IMR-90 (cell line): ENCODE measurements at regions not wholly inside any gene's neighbourhood (a gene's known extent, or its start where the extent isn't known, plus 50 kb on each side); places are given as distances from the start of the nearest gene placed in this dataset.

Experiments
- ATAC-seq: fragments of 200-7000 bp; cut with Tn5 transposase; 2 replicates; pipeline ENCODE4 v1.9.1; 2020; ENCODE audit warnings: low read depth, mild to moderate bottlenecking, moderate library complexity
- BruUV-seq: library from RNA; stranded (reverse); fragments of 400-500 nt; replicated peaks from 2 replicates; lab custom pipeline; 2021; lab: Mats Ljungman, UMichigan
- CTCF ChIA-PET: fragments of 300-600 bp; formaldehyde crosslinking; extraction: SDS; loops from one replicate; lab custom pipeline; 2021; ENCODE audit warnings: antibody characterized with exemption; lab: Yijun Ruan, JAX
- POLR2A ChIA-PET: fragments of 300-600 bp; sonication (Branson Sonifier 250); formaldehyde crosslinking; loops from one replicate; lab custom pipeline; 2022; ENCODE audit warnings: antibody characterized with exemption; ENCODE audit not compliant: unreplicated experiment; lab: Charles Lee
- DNase-seq: peaks from one replicate; pipeline ENCODE4 v3.0.0; 2013
- H2AFZ ChIP-seq: replicated peaks from 2 replicates; pipeline ENCODE3; 2013; ENCODE audit warnings: low read length, mild to moderate bottlenecking; ENCODE audit not compliant: poor library complexity
- H2AK5ac ChIP-seq: 2 replicates; pipeline ENCODE4 v1.6.1; 2013; ENCODE audit warnings: low read depth, low read length, inconsistent platforms
- H2AK9ac ChIP-seq: replicated peaks from 2 replicates; pipeline ENCODE3; 2013; ENCODE audit warnings: mild to moderate bottlenecking, low read depth, low read length, moderate library complexity; ENCODE audit not compliant: poor library complexity
- H2BK120ac ChIP-seq: 2 replicates; pipeline ENCODE4 v1.6.1; 2013; ENCODE audit warnings: low read depth, low read length, inconsistent platforms
- H2BK15ac ChIP-seq: 3 replicates; pipeline ENCODE4 v1.6.1; 2013; ENCODE audit warnings: low read depth, low read length, inconsistent platforms
- H2BK20ac ChIP-seq: 2 replicates; pipeline ENCODE4 v1.6.1; 2013; ENCODE audit warnings: low read depth, mild to moderate bottlenecking, inconsistent platforms, low read length, moderate library complexity
- H2BK5ac ChIP-seq: 2 replicates; pipeline ENCODE4 v1.6.1; 2013; ENCODE audit warnings: mild to moderate bottlenecking, low read depth, low read length, inconsistent platforms; ENCODE audit not compliant: poor library complexity, severe bottlenecking
- H3K14ac ChIP-seq: replicated peaks from 2 replicates; pipeline ENCODE4 v1.6.1; 2013; ENCODE audit warnings: low read depth, low read length, inconsistent platforms
- H3K18ac ChIP-seq: 2 replicates; pipeline ENCODE4 v1.6.1; 2013; ENCODE audit warnings: low read depth, low read length, control low read depth
- H3K23ac ChIP-seq: 2 replicates; pipeline ENCODE4 v1.6.1; 2013; ENCODE audit warnings: low read depth, low read length, inconsistent platforms
- H3K27ac ChIP-seq: 2 replicates; pipeline ENCODE4 v1.5.1; 2013; ENCODE audit warnings: mild to moderate bottlenecking, control low read depth, low read length; ENCODE audit not compliant: insufficient read depth
- H3K27me3 ChIP-seq: 2 replicates; pipeline ENCODE4 v1.6.1; 2013; ENCODE audit warnings: low read length; ENCODE audit not compliant: control insufficient read depth, insufficient read depth
- H3K36me3 ChIP-seq: 2 replicates; pipeline ENCODE4 v1.6.1; 2013; ENCODE audit warnings: low read length, mixed read lengths; ENCODE audit not compliant: control insufficient read depth, insufficient read depth
- H3K4ac ChIP-seq: 2 replicates; pipeline ENCODE4 v1.6.1; 2013; ENCODE audit warnings: low read depth, low read length, inconsistent platforms
- H3K4me1 ChIP-seq: 2 replicates; pipeline ENCODE4 v1.6.1; 2013; ENCODE audit warnings: low read length, mixed read lengths; ENCODE audit not compliant: control insufficient read depth, insufficient read depth
- H3K4me2 ChIP-seq: 2 replicates; pipeline ENCODE4 v1.6.1; 2013; ENCODE audit warnings: low read depth, mild to moderate bottlenecking, control low read depth, low read length, moderate library complexity
- H3K4me3 ChIP-seq: 2 replicates; pipeline ENCODE4 v1.5.1; 2013; ENCODE audit warnings: low read depth, mild to moderate bottlenecking, control low read depth, low read length, moderate library complexity; ENCODE audit not compliant: insufficient read depth
- H3K56ac ChIP-seq: 2 replicates; pipeline ENCODE4 v1.6.1; 2013; ENCODE audit warnings: low read length, inconsistent platforms; ENCODE audit not compliant: insufficient read depth; ENCODE audit errors: extremely low read depth
- H3K79me1 ChIP-seq, 2 experiments: 2 replicates each; pipeline ENCODE4 v1.6.1; 2013; ENCODE audit warnings: low read length in 2 of 2, inconsistent platforms in 1 of 2, low read depth in 1 of 2
- H3K9ac ChIP-seq: 2 replicates; pipeline ENCODE4 v1.6.1; 2013; ENCODE audit warnings: low read depth, low read length, control low read depth
- H3K9me1 ChIP-seq: 2 replicates; pipeline ENCODE4 v1.6.1; 2013; ENCODE audit warnings: low read length, inconsistent platforms; ENCODE audit not compliant: insufficient read depth
- H3K9me3 ChIP-seq: 2 replicates; pipeline ENCODE4 v1.6.1; 2013; ENCODE audit warnings: low read length; ENCODE audit not compliant: control insufficient read depth, insufficient read depth
- H4K20me1 ChIP-seq: 2 replicates; pipeline ENCODE4 v1.6.1; 2013; ENCODE audit warnings: low read length, inconsistent platforms; ENCODE audit not compliant: insufficient read depth
- H4K5ac ChIP-seq: 2 replicates; pipeline ENCODE4 v1.6.1; 2013; ENCODE audit warnings: mild to moderate bottlenecking, low read depth, low read length, control low read depth
- H4K8ac ChIP-seq, 2 experiments: 2 replicates each; pipeline ENCODE4 v1.6.1; 2013; ENCODE audit warnings: low read depth in 2 of 2, low read length in 2 of 2, control low read depth in 1 of 2, inconsistent platforms in 1 of 2
- H4K91ac ChIP-seq: 2 replicates; pipeline ENCODE4 v1.6.1; 2013; ENCODE audit warnings: low read depth, low read length, inconsistent platforms; ENCODE audit not compliant: insufficient read depth
- BHLHE40 ChIP-seq: fragments of 150-350 bp; IDR thresholded peaks from 2 replicates; pipeline ENCODE4 v1.6.1; 2016; ENCODE audit warnings: mild to moderate bottlenecking, low read depth, low read length
- CEBPB ChIP-seq: IDR thresholded peaks from 2 replicates; pipeline ENCODE4 v1.6.1; 2012; ENCODE audit warnings: low read depth, low read length, improper control_type of control experiment
- CHD1 ChIP-seq: IDR thresholded peaks from 2 replicates; pipeline ENCODE4 v1.6.1; 2012; ENCODE audit warnings: low read depth, low read length, improper control_type of control experiment
- FOS ChIP-seq: fragments of 150-350 bp; IDR thresholded peaks from 2 replicates; pipeline ENCODE4 v1.6.1; 2016; ENCODE audit warnings: low read depth, low read length
- MAFK ChIP-seq: IDR thresholded peaks from 2 replicates; pipeline ENCODE4 v1.6.1; 2012; ENCODE audit warnings: low read depth, low read length, improper control_type of control experiment
- MAZ ChIP-seq: IDR thresholded peaks from 2 replicates; pipeline ENCODE4 v1.6.1; 2012; ENCODE audit warnings: low read depth, mild to moderate bottlenecking, low read length, improper control_type of control experiment, moderate library complexity, borderline replicate concordance
- MXI1 ChIP-seq: IDR thresholded peaks from 2 replicates; pipeline ENCODE4 v1.6.1; 2012; ENCODE audit warnings: low read depth, mild to moderate bottlenecking, low read length, moderate library complexity, borderline replicate concordance
- NFE2L2 ChIP-seq: fragments of 150-350 bp; IDR thresholded peaks from 2 replicates; pipeline ENCODE4 v1.6.1; 2016; ENCODE audit warnings: low read depth, mild to moderate bottlenecking, low read length
- POLR2A ChIP-seq: IDR thresholded peaks from 2 replicates; pipeline ENCODE4 v1.6.1; 2012; ENCODE audit warnings: mild to moderate bottlenecking, low read depth, low read length
- RAD21 ChIP-seq: IDR thresholded peaks from 2 replicates; pipeline ENCODE4 v1.6.1; 2012; ENCODE audit warnings: low read length, improper control_type of control experiment
- RCOR1 ChIP-seq: IDR thresholded peaks from 2 replicates; pipeline ENCODE4 v1.6.1; 2012; ENCODE audit warnings: mild to moderate bottlenecking, low read length, improper control_type of control experiment; ENCODE audit not compliant: insufficient replicate concordance
- RFX5 ChIP-seq: IDR thresholded peaks from 2 replicates; pipeline ENCODE4 v1.8.0; 2012; ENCODE audit warnings: low read depth, mild to moderate bottlenecking, low read length, moderate library complexity
- SMC3 ChIP-seq: fragments of 150-350 bp; IDR thresholded peaks from 2 replicates; pipeline ENCODE4 v1.6.1; 2016; ENCODE audit warnings: low read depth, mild to moderate bottlenecking, antibody characterized with exemption, low read length, moderate library complexity
- WGBS, 2 experiments: methylation state at CpG; one replicate each; pipeline versions ENCODE4 v1.1.5 to v1.1.7; 2013; ENCODE audit warnings: missing lambda C conversion rate in 2 of 2; ENCODE audit not compliant: insufficient read length in 1 of 2; ENCODE audit errors: extremely low coverage in 2 of 2; 5-methylcytosine and 5-hydroxymethylcytosine counted together
- dilution Hi-C: fragments of 300-500 bp; cut with HindIII; formaldehyde crosslinking; loops from one replicate; pipeline ENCODE4 v1.14.3; 2018; ENCODE audit warnings: low sequenced_read_pairs; ENCODE audit not compliant: unreplicated experiment
- in situ Hi-C: fragments of 300-500 bp; cut with MboI; formaldehyde crosslinking; loops from 3 replicates; pipeline ENCODE4 v1.14.3; 2019; ENCODE audit warnings: low sequenced_read_pairs, inconsistent platforms, mixed read lengths
- intact Hi-C: fragments of 100-400 bp; cut with micrococcal nuclease; formaldehyde crosslinking; loops from 2 replicates; pipeline ENCODE4 v1.10.0; 2022
- TF ChIP-seq, protein P1 (sequence below): fragments of 150-350 bp; IDR thresholded peaks from 2 replicates; pipeline ENCODE4 v1.6.1; 2017; ENCODE audit warnings: mild to moderate bottlenecking, antibody characterized with exemption, low read length, low read depth
- TF ChIP-seq, protein P2 (sequence below): fragments of 150-350 bp; IDR thresholded peaks from 2 replicates; pipeline ENCODE4 v1.6.1; 2016; ENCODE audit warnings: low read depth, mild to moderate bottlenecking, low read length, moderate library complexity, borderline replicate concordance
- TF ChIP-seq, protein P3 (sequence below): conservative IDR thresholded peaks from 2 replicates; pipeline ENCODE4 v1.5.1; 2012; ENCODE audit warnings: mild to moderate bottlenecking, low read depth, low read length, improper control_type of control experiment

DNA sequence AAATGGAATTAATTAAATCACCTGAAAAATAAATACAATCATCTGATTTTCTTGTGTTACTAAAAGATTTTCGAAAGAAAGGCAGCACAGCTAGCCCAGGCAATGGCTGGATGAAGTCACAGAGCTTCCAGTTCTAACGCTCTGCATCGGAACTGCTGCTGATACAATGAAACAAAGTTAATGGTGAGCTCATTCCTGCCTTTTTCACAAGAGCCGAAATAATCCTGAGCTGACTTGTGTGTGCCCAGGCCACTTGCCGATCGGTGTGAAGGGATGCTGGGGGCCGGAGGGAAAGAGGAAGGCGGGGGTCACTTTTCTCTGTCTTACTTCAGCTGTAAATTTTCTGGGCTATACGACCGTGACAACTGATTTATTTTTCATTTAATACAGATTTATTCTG lies 149.5 kb downstream of the INO80D start:
- ATAC-seq (no peak), DNase-seq (no peak)
- no peak overlapping the region for H3K27ac ChIP-seq
- H3K18ac ChIP-seq, result no peak overlapping the region
- no peak overlapping the region for H2BK20ac ChIP-seq
- CTCF ChIA-PET, result interaction anchor here (0.8 kb wide), 1 partner anchor 11 kb away, joined by 3 read pairs; no protein-coding TSS in a partner anchor
- H3K9me1 ChIP-seq, result no peaks in the 10 kb centered on the region
- no peaks in the 10 kb centered on the region for H3K4me1 ChIP-seq
- H2BK5ac ChIP-seq, result no peak overlapping the region
- H4K8ac ChIP-seq, result no peak overlapping the region
- no peaks in the 10 kb centered on the region for H3K9me3 ChIP-seq
- intact Hi-C loops (no loop called here), in situ Hi-C loops (no loop called here), dilution Hi-C loops (no loop called here)
- POLR2A ChIA-PET, result no interaction called here
- no peak overlapping the region for H3K56ac ChIP-seq
- H3K79me1 ChIP-seq, result no peaks in the 10 kb centered on the region
- peak overlapping the region; percentile 29 for H2AFZ ChIP-seq
- H2AK5ac ChIP-seq, result no peak overlapping the region
- no peaks in the 10 kb centered on the region for H4K20me1 ChIP-seq
- H2AK9ac ChIP-seq, result no peak overlapping the region
- no peak overlapping the region for H3K4me3 ChIP-seq
- no peak overlapping the region for H4K91ac ChIP-seq
- no peak overlapping the region for H3K4me2 ChIP-seq
- WGBS, 2 experiments, result 67% methylated on average over 3 of the region's 10 CpGs; no CpG with 5 or more reads in 1 of the 2 experiments
- peaks cover 4% of the 10 kb centered on the region for H3K27me3 ChIP-seq
- H3K36me3 ChIP-seq, result no peaks in the 10 kb centered on the region
- H3K14ac ChIP-seq, result no peak overlapping the region
- H3K4ac ChIP-seq, result no peak overlapping the region
- no peak overlapping the region for H2BK120ac ChIP-seq
- no peak overlapping the region for H4K5ac ChIP-seq
- no peak overlapping the region for H3K9ac ChIP-seq
- BruUV-seq, result no TSS peak
- no peak overlapping the region for H3K23ac ChIP-seq
- TF ChIP-seq MXI1, result no peak
- TF ChIP-seq BHLHE40, result no peak
- TF ChIP-seq CEBPB, result no peak
- TF ChIP-seq, protein P1, sequence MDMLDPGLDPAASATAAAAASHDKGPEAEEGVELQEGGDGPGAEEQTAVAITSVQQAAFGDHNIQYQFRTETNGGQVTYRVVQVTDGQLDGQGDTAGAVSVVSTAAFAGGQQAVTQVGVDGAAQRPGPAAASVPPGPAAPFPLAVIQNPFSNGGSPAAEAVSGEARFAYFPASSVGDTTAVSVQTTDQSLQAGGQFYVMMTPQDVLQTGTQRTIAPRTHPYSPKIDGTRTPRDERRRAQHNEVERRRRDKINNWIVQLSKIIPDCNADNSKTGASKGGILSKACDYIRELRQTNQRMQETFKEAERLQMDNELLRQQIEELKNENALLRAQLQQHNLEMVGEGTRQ, result no peak
- TF ChIP-seq, protein P2, sequence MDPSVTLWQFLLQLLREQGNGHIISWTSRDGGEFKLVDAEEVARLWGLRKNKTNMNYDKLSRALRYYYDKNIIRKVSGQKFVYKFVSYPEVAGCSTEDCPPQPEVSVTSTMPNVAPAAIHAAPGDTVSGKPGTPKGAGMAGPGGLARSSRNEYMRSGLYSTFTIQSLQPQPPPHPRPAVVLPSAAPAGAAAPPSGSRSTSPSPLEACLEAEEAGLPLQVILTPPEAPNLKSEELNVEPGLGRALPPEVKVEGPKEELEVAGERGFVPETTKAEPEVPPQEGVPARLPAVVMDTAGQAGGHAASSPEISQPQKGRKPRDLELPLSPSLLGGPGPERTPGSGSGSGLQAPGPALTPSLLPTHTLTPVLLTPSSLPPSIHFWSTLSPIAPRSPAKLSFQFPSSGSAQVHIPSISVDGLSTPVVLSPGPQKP, result no peak
- no peak for TF ChIP-seq MAZ
- TF ChIP-seq, protein P3, sequence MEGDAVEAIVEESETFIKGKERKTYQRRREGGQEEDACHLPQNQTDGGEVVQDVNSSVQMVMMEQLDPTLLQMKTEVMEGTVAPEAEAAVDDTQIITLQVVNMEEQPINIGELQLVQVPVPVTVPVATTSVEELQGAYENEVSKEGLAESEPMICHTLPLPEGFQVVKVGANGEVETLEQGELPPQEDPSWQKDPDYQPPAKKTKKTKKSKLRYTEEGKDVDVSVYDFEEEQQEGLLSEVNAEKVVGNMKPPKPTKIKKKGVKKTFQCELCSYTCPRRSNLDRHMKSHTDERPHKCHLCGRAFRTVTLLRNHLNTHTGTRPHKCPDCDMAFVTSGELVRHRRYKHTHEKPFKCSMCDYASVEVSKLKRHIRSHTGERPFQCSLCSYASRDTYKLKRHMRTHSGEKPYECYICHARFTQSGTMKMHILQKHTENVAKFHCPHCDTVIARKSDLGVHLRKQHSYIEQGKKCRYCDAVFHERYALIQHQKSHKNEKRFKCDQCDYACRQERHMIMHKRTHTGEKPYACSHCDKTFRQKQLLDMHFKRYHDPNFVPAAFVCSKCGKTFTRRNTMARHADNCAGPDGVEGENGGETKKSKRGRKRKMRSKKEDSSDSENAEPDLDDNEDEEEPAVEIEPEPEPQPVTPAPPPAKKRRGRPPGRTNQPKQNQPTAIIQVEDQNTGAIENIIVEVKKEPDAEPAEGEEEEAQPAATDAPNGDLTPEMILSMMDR, result no peak
- TF ChIP-seq RCOR1, result no peak
- no peak for TF ChIP-seq RAD21
- no peak for TF ChIP-seq MAFK
- TF ChIP-seq FOS, result no peak
- TF ChIP-seq SMC3, result no peak
- TF ChIP-seq CHD1, result no peak
- TF ChIP-seq NFE2L2, result no peak
- TF ChIP-seq RFX5, result no peak
- no peak for TF ChIP-seq POLR2A
- no peak overlapping the region for H2BK15ac ChIP-seq
